Activated CD4-positive, alpha-beta T cell treated with anti-CD3 and anti-CD28 coated beads, Interleukin-2, Interleukin-4, amounts not matched to agents 100 ng/mL and 50 ng/mL, durations not matched to agents 16 hours and 8 hours (primary cell): ENCODE measurements at regions not wholly inside any gene's neighbourhood (a gene's known extent, or its start where the extent isn't known, plus 50 kb on each side); places are given as distances from the start of the nearest gene placed in this dataset.
A peak's percentile ranks its signal among the peaks of the same experiment; 100 is the strongest.
"Not testable (repeated sequence)": the region's sequence is repeated elsewhere in the genome, so short reads cannot be mapped to it uniquely, and the experiment has no call there.

ENCODE experiments used
- DNase-seq: peaks from one replicate; pipeline ENCODE4 v3.0.0-alpha.2; 2020; ENCODE audit warnings: low spot score

- DNase-seq = no peak
Measured at GRCh38 chr1:228869312-228869824, 134.1 kb downstream of the RHOU start.

GRCh38 chr1:228870041-228870713, 134.9 kb downstream of the RHOU start:
- no peak for DNase-seq

- no peak for DNase-seq
Measured at GRCh38 chr1:228871314-228872061, 136.2 kb downstream of the RHOU start.

GRCh38 chr1:228872080-228872479, 136.8 kb downstream of the RHOU start:
- no peak for DNase-seq

GRCh38 chr1:228873709-228874108, 138.4 kb downstream of the RHOU start:
- DNase-seq = no peak

- no peak for DNase-seq
Measured at GRCh38 chr1:228875741-228876140, 140.5 kb downstream of the RHOU start.

- no peak for DNase-seq
Measured at GRCh38 chr1:228876187-228876586, 140.9 kb downstream of the RHOU start.

- no peak for DNase-seq
Measured at GRCh38 chr1:228879164-228879563, 143.9 kb downstream of the RHOU start.

GRCh38 chr1:228882041-228882770, 146.9 kb downstream of the RHOU start:
- no peak for DNase-seq

GRCh38 chr1:228882771-228883450, 147.6 kb downstream of the RHOU start:
- no peak for DNase-seq

- no peak for DNase-seq
Measured at GRCh38 chr1:228883535-228883934, 148.3 kb downstream of the RHOU start.

- no peak for DNase-seq
Measured at GRCh38 chr1:228884196-228884595, 148.9 kb downstream of the RHOU start.

- no peak for DNase-seq
Measured at GRCh38 chr1:228884615-228885566, 149.6 kb downstream of the RHOU start.

GRCh38 chr1:228885845-228886244, 150.6 kb downstream of the RHOU start:
- DNase-seq = no peak

- DNase-seq = no peak
Measured at GRCh38 chr1:228887101-228887500, 151.8 kb downstream of the RHOU start.

- DNase-seq = no peak
Measured at GRCh38 chr1:228887960-228888359, 152.7 kb downstream of the RHOU start.

GRCh38 chr1:228889289-228889688, 154.0 kb downstream of the RHOU start:
- DNase-seq = no peak

GRCh38 chr1:228891272-228892034, 156.2 kb downstream of the RHOU start:
- DNase-seq = no peak

- not testable (repeated sequence) for DNase-seq
Measured at GRCh38 chr1:228892200-228892599, 156.9 kb downstream of the RHOU start.

- DNase-seq = peak; percentile 4
Measured at GRCh38 chr1:228894442-228894989, 159.2 kb downstream of the RHOU start.
